ENCODE measurements at regions not wholly inside any gene's neighbourhood (a gene's known extent, or its start where the extent isn't known, plus 50 kb on each side); places are given as distances from the start of the nearest gene placed in this dataset.

DNA sequence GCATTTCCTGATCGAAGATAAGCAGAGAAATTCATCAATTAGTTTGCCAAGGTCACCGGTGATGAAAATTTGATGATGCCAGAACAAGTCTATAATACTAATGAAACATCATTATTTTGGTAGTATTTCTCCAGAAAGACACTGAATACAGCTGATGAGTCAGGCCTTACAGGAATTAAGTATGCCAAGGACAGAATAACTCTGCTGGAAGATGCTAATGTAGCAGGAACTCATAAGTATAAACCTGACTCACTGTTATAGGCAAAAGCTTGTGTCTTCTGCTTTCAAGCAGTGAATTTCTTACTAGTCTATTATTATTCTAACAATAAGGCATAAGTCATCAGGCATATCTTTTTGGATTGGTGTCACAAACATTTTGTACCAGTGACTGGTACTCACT lies 1825.1 kb upstream of the IGFBP7 start:
- H3K4me1 Mint-ChIP-seq = no peaks in the 10 kb centered on the region
- ATAC-seq (ENCODE audit: low read depth) (no peak), DNase-seq (no peak)
- ChIA-PET POLR2A (no interaction called here), CTCF (no interaction called here)
- intact Hi-C loops (cut with micrococcal nuclease) = no loop called here
- H3K4me3 Mint-ChIP-seq = no peak overlapping the region
- no peaks in the 10 kb centered on the region for H3K36me3 Mint-ChIP-seq (ENCODE audit: low read depth)
- peaks cover 12% of the 10 kb centered on the region for H3K9me3 Mint-ChIP-seq
- H3K27ac Mint-ChIP-seq = no peak overlapping the region
- TF ChIP-seq, protein P1, sequence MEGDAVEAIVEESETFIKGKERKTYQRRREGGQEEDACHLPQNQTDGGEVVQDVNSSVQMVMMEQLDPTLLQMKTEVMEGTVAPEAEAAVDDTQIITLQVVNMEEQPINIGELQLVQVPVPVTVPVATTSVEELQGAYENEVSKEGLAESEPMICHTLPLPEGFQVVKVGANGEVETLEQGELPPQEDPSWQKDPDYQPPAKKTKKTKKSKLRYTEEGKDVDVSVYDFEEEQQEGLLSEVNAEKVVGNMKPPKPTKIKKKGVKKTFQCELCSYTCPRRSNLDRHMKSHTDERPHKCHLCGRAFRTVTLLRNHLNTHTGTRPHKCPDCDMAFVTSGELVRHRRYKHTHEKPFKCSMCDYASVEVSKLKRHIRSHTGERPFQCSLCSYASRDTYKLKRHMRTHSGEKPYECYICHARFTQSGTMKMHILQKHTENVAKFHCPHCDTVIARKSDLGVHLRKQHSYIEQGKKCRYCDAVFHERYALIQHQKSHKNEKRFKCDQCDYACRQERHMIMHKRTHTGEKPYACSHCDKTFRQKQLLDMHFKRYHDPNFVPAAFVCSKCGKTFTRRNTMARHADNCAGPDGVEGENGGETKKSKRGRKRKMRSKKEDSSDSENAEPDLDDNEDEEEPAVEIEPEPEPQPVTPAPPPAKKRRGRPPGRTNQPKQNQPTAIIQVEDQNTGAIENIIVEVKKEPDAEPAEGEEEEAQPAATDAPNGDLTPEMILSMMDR (IDR thresholded peaks at IDR 0.05) = no peak
- H3K27me3 Mint-ChIP-seq = no peaks in the 10 kb centered on the region

DNA sequence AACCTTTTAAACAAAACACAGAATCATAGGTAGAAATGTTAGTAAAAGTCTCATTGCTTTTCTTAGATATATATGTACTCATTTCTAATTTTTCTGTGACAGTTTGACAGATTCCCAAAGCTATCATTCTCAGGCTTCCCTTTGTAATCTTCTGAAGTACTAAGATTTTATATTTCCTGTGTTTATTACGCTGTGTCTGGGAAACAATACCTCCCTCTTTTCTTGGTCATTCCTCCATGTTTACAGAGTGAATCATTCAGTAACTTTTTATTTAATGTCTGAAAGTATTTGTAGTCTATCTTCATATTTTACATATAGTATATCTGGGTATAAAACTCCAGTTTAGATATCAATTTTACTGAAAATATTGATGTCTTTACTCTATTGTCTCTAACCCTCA lies 1826.3 kb upstream of the IGFBP7 start:
- intact Hi-C loops (cut with micrococcal nuclease) = no loop called here
- ChIA-PET CTCF (no interaction called here), POLR2A (no interaction called here)
- no peaks in the 10 kb centered on the region for H3K27me3 Mint-ChIP-seq
- H3K36me3 Mint-ChIP-seq (ENCODE audit: low read depth) = no peaks in the 10 kb centered on the region
- no peak overlapping the region for H3K27ac Mint-ChIP-seq
- DNase-seq (no peak), ATAC-seq (ENCODE audit: low read depth) (no peak)
- H3K4me1 Mint-ChIP-seq = no peaks in the 10 kb centered on the region
- H3K9me3 Mint-ChIP-seq = peaks cover 6% of the 10 kb centered on the region
- TF ChIP-seq, protein P1 (IDR thresholded peaks at IDR 0.05) = no peak
- H3K4me3 Mint-ChIP-seq = no peak overlapping the region

DNA sequence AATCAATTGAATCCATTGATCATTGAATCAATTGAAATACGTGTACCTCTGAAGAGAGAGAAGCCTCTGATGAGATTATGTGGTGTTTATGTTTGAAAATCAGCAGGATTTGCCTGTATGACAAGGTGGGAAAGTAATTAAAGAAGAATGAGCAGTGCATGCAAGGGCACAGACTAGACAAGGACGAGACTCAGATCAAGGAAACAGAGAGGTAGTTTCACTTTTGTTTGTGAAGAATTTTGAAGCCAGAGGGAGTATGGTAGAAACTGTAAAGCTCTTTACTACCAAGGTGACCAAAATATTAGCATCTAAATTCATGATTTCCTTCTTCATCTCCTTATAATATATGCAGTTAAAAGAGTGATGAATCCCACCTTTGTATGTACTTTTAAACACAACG lies 1830.0 kb upstream of the IGFBP7 start:
- Mint-ChIP-seq H3K4me3 (no peak overlapping the region), H3K27me3 (no peaks in the 10 kb centered on the region), H3K36me3 (ENCODE audit: low read depth) (no peaks in the 10 kb centered on the region), H3K27ac (no peak overlapping the region), H3K4me1 (no peaks in the 10 kb centered on the region), H3K9me3 (peaks cover 9% of the 10 kb centered on the region)
- POLR2A ChIA-PET = no interaction called here
- ATAC-seq (ENCODE audit: low read depth) (no peak), DNase-seq (no peak)
- CTCF ChIA-PET = no interaction called here
- intact Hi-C loops (cut with micrococcal nuclease) = no loop called here
- TF ChIP-seq, protein P1 (IDR thresholded peaks at IDR 0.05) = no peak

DNA sequence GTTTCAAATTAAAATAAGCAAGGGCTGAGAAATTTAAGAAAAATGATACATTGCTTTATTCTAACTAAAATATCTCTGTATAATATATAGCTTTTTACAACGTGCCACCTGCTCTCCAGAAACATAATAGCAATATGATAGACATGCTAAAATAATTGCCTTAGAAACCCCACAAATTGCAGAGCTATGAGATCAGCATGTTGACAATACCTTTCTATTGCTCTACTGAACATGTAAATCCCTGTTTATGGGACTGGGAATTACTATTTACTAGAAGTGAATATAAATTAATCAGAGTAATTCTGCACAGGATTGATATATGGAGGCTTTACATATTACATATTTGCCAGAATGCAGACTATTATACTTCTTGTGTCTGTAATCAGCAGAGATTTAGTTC lies 1831.1 kb upstream of the IGFBP7 start:
- H3K36me3 Mint-ChIP-seq (ENCODE audit: low read depth) = no peaks in the 10 kb centered on the region
- CTCF ChIA-PET = no interaction called here

DNA sequence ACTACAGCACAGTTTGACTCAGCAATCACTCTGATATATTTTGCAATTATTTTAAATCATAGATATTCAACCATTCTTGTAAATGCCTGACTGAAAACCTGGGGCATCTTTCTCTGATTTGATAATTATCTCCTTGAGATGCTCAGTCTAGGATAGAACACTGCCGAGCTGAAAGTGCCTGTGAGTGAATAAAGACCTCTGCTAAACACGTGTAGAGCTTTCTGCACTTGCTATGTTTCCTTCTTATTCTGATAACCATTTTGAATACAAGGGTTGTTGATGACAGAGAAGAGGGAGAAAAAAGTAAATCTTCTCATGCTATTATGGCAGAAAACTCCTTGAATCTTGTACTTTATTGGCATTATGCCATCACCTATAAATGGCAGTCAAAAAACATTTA lies 1843.4 kb upstream of the IGFBP7 start:
- no peaks in the 10 kb centered on the region for H3K27me3 Mint-ChIP-seq
- H3K4me1 Mint-ChIP-seq = no peaks in the 10 kb centered on the region
- TF ChIP-seq, protein P1 (IDR thresholded peaks at IDR 0.05) = no peak
- intact Hi-C loops (cut with micrococcal nuclease) = no loop called here
- no peak for DNase-seq
- ATAC-seq (ENCODE audit: low read depth) = no peak
- no peaks in the 10 kb centered on the region for H3K9me3 Mint-ChIP-seq
- H3K4me3 Mint-ChIP-seq = no peak overlapping the region
- no peaks in the 10 kb centered on the region for H3K36me3 Mint-ChIP-seq (ENCODE audit: low read depth)
- CTCF ChIA-PET = no interaction called here
- POLR2A ChIA-PET = no interaction called here
- no peak overlapping the region for H3K27ac Mint-ChIP-seq

More for the DNA sequence above, 1831.1 kb upstream of the IGFBP7 start:
- ATAC-seq (ENCODE audit: low read depth) (no peak), DNase-seq (no peak)
- no peaks in the 10 kb centered on the region for H3K4me1 Mint-ChIP-seq
- no peaks in the 10 kb centered on the region for H3K27me3 Mint-ChIP-seq
- TF ChIP-seq, protein P1 (IDR thresholded peaks at IDR 0.05) = no peak
- no peak overlapping the region for H3K4me3 Mint-ChIP-seq
- POLR2A ChIA-PET = no interaction called here
- peaks cover 7% of the 10 kb centered on the region for H3K9me3 Mint-ChIP-seq
- intact Hi-C loops (cut with micrococcal nuclease) = no loop called here
- no peak overlapping the region for H3K27ac Mint-ChIP-seq
